Neutrophil (primary cell): ENCODE measurements at regions not wholly inside any gene's neighbourhood (a gene's known extent, or its start where the extent isn't known, plus 50 kb on each side); places are given as distances from the start of the nearest gene placed in this dataset.

Experiments
- H3K27ac ChIP-seq: fragments of 200-600 bp; sonication (generic); 2 replicates; pipeline ENCODE4 v1.5.1; 2016; ENCODE audit warnings: mild to moderate bottlenecking, moderate library complexity
- H3K27me3 ChIP-seq: fragments of 200-600 bp; sonication (generic); 2 replicates; pipeline ENCODE4 v1.6.0; 2016; ENCODE audit warnings: mild to moderate bottlenecking
- H3K36me3 ChIP-seq: fragments of 200-600 bp; sonication (generic); 2 replicates; pipeline ENCODE4 v1.5.1; 2017
- H3K4me1 ChIP-seq, 2 experiments: fragments of 200-600 bp in 1 of 2; sonication (generic) in 1 of 2; 1 replicate in 1 of 2; 2 replicates in 1 of 2; pipeline versions ENCODE4 v1.5.1 to v1.6.1; 2013 to 2016; ENCODE audit warnings: low read depth in 1 of 2, low read length in 1 of 2, mild to moderate bottlenecking in 1 of 2, moderate library complexity in 1 of 2; ENCODE audit not compliant: control insufficient read depth in 1 of 2, insufficient read depth in 1 of 2
- H3K4me3 ChIP-seq, 2 experiments: fragments of 200-600 bp in 1 of 2; sonication (generic) in 1 of 2; 1 replicate in 1 of 2; 2 replicates in 1 of 2; pipeline ENCODE4 v1.5.1; 2013 to 2016; ENCODE audit warnings: low read depth in 1 of 2, low read length in 1 of 2, mild to moderate bottlenecking in 1 of 2, moderate library complexity in 1 of 2
- H3K9me3 ChIP-seq: fragments of 200-600 bp; sonication (generic); 2 replicates; pipeline ENCODE4 v1.5.1; 2016
- TF ChIP-seq, protein P1 (sequence below): fragments of 200-600 bp; sonication (generic); IDR thresholded peaks from 2 replicates; pipeline ENCODE4 v1.5.1; 2016; ENCODE audit warnings: antibody characterized with exemption

DNA sequence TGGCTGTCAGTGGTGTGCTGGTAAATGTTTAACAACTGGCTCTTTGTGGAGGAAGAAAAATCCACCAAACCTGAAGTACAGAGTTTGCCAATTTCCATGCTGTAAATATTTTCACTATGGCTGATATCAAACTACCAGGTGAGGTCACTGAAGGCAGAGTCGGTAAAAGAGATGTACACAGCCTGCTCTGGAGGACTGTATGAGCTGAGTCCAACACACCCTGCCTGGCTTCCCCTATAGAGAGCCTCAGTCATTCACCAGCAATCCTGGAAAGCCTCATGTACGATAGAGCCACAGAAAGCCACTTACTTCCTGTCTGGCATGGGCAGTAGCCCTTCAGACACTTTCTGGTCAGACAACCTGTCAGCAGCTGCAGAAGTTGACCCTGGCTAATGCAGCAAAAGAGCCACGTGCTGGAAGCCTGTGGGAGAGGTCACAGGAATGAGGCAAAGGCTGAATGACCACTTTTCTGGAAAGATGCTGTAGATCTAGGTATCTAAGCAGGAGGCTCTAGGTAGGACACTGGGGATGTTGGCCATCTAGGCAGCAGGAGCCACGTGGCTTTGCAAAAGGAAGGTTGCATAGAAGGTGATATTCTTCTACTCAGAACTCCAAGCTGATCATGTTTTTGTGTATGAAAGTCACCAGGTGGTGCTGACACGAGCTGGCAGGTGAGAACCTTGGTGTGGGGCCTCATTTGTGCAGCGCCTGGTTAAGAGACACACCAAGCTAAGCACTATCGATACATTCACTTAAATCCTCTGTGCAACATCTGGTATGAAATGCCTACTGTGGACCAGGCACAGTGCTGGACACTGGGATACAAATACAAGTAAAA is 553.9 kb downstream of the VRK1 start:
- Histone ChIP-seq H3K4me3 (no peak overlapping the region), H3K9me3 (no peaks in the 10 kb centered on the region), H3K4me1 (no peaks in the 10 kb centered on the region), H3K27me3 (peaks cover 11% of the 10 kb centered on the region), H3K27ac (no peak overlapping the region), H3K36me3 (no peaks in the 10 kb centered on the region)
- TF ChIP-seq, protein P1, sequence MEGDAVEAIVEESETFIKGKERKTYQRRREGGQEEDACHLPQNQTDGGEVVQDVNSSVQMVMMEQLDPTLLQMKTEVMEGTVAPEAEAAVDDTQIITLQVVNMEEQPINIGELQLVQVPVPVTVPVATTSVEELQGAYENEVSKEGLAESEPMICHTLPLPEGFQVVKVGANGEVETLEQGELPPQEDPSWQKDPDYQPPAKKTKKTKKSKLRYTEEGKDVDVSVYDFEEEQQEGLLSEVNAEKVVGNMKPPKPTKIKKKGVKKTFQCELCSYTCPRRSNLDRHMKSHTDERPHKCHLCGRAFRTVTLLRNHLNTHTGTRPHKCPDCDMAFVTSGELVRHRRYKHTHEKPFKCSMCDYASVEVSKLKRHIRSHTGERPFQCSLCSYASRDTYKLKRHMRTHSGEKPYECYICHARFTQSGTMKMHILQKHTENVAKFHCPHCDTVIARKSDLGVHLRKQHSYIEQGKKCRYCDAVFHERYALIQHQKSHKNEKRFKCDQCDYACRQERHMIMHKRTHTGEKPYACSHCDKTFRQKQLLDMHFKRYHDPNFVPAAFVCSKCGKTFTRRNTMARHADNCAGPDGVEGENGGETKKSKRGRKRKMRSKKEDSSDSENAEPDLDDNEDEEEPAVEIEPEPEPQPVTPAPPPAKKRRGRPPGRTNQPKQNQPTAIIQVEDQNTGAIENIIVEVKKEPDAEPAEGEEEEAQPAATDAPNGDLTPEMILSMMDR, result no peak

DNA sequence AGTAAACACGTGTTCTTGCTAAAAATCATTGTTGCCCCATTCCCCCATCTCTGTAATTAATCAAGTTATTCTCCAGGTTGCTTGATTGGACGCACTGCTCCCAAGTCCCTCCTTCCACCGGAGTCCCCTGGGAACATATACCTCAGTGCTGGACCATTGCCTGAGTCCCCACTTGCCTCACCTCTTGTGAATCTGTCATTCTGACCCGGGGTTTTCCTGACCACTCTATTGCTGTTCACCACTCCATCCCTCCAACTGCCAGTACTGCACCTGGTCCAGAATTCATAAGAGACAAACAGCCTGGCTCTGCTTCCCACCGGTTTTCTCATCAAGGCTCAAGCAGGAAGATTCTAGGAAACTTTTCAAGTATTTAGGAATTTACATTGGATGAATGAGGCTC is 555.9 kb downstream of the VRK1 start:
- Histone ChIP-seq H3K4me3 (no peak overlapping the region), H3K36me3 (no peaks in the 10 kb centered on the region), H3K27ac (no peak overlapping the region), H3K4me1 (no peaks in the 10 kb centered on the region), H3K9me3 (no peaks in the 10 kb centered on the region), H3K27me3 (peaks cover 11% of the 10 kb centered on the region)
- TF ChIP-seq, protein P1, result no peak

DNA sequence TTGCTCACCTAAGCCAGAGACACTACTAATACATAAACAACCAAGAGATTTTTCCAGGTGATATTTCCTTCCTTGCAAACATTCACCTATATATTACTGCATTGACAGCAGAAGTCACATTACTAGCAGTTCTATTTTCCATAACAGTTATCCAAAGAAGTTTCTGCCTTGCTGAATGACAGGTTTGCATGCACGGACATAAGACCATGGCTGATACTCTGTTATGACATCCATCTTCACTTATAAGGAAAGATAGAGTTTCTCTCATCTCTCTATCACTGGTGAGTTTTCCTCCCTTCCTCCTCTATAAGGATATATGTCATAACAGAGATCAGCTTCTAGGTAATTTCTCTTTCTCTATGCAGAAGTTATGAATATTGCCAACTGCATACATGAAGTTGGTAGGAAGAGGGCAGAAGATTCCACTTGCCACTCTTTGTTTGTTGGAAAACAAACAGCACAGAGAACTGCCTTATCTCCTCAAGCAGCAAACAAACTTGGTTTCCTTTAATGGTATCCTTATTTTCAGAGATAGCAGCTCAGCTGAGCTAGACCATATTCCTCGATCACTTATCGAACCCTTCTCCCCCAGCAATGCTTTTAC is 557.0 kb downstream of the VRK1 start:
- TF ChIP-seq, protein P1, result no peak
- Histone ChIP-seq H3K27ac (no peak overlapping the region), H3K36me3 (no peaks in the 10 kb centered on the region), H3K4me1 (no peaks in the 10 kb centered on the region), H3K27me3 (peaks cover 11% of the 10 kb centered on the region), H3K4me3 (no peak overlapping the region), H3K9me3 (no peaks in the 10 kb centered on the region)

GRCh38 chr14:97359341-97359740 is 562.2 kb downstream of the VRK1 start:
- no peaks in the 10 kb centered on the region for H3K4me1 ChIP-seq
- TF ChIP-seq, protein P1, result no peak
- no peaks in the 10 kb centered on the region for H3K9me3 ChIP-seq
- H3K27me3 ChIP-seq, result no peaks in the 10 kb centered on the region
- no peaks in the 10 kb centered on the region for H3K36me3 ChIP-seq
- no peak overlapping the region for H3K4me3 ChIP-seq
- no peak overlapping the region for H3K27ac ChIP-seq

GRCh38 chr14:97361181-97361580 is 564.0 kb downstream of the VRK1 start:
- Histone ChIP-seq H3K36me3 (no peaks in the 10 kb centered on the region), H3K27me3 (no peaks in the 10 kb centered on the region), H3K9me3 (no peaks in the 10 kb centered on the region), H3K27ac (no peak overlapping the region), H3K4me3 (no peak overlapping the region), H3K4me1 (no peaks in the 10 kb centered on the region)
- TF ChIP-seq, protein P1, result no peak
